Tibial nerve (tissue), 4 donors: ENCODE measurements at regions not wholly inside any gene's neighbourhood (a gene's known extent, or its start where the extent isn't known, plus 50 kb on each side); places are given as distances from the start of the nearest gene placed in this dataset.

Source experiments
- DNase-seq, 2 donors: peaks; one replicate each; pipeline ENCODE4 v3.0.0-alpha.2; 2019; ENCODE audit warnings: low spot score in 2 of 2
- H3K27ac ChIP-seq, 4 donors: fragments of 200-600 bp; sonication (generic) in 3 of 4; one replicate each; pipeline ENCODE4 v1.5.1; 2017 to 2019; ENCODE audit warnings: mild to moderate bottlenecking in 1 of 4
- H3K27me3 ChIP-seq, 2 donors: fragments of 200-600 bp; sonication (generic) in 1 of 2; one replicate each; pipeline versions ENCODE4 v1.5.1 to v1.6.0; 2017 to 2019
- H3K36me3 ChIP-seq, 3 donors: fragments of 200-600 bp; sonication (generic); one replicate each; pipeline ENCODE4 v1.5.1; 2018 to 2019
- H3K4me1 ChIP-seq, 4 donors: fragments of 200-600 bp; sonication (generic) in 3 of 4; one replicate each; pipeline ENCODE4 v1.5.1; 2017 to 2019
- H3K4me3 ChIP-seq, 4 donors: fragments of 200-600 bp; sonication (generic) in 3 of 4; one replicate each; pipeline ENCODE4 v1.5.1; 2017 to 2019; ENCODE audit warnings: mild to moderate bottlenecking in 1 of 4, moderate library complexity in 1 of 4
- H3K9me3 ChIP-seq, 4 donors: fragments of 200-600 bp; sonication (generic) in 3 of 4; one replicate each; pipeline ENCODE4 v1.5.1; 2017 to 2019
- EP300 ChIP-seq, 2 donors: sonication (generic); formaldehyde crosslinking; IDR thresholded peaks; one replicate each; pipeline ENCODE4 v1.6.1; 2017; ENCODE audit warnings: antibody characterized with exemption in 2 of 2, mild to moderate bottlenecking in 1 of 2
- POLR2A ChIP-seq, 2 donors: fragments of 450-650 bp; IDR thresholded peaks; one replicate each; pipeline ENCODE4 v1.6.1; 2017; ENCODE audit warnings: antibody characterized with exemption in 2 of 2, mild to moderate bottlenecking in 2 of 2, moderate library complexity in 2 of 2
- WGBS, 2 donors: methylation state at CpG; one replicate each; pipeline ENCODE4 v1.1.5; 2018; 5-methylcytosine and 5-hydroxymethylcytosine counted together
- TF ChIP-seq, protein P1 (sequence below), 5 experiments: fragments of 200-600 bp in 3 of 5; fragments of 450-650 bp in 2 of 5; sonication (generic) in 3 of 5; IDR thresholded peaks; one replicate each; pipeline ENCODE4 v1.5.1; 2016 to 2019; ENCODE audit warnings: antibody characterized with exemption in 5 of 5, mild to moderate bottlenecking in 3 of 5, moderate library complexity in 2 of 5

DNA sequence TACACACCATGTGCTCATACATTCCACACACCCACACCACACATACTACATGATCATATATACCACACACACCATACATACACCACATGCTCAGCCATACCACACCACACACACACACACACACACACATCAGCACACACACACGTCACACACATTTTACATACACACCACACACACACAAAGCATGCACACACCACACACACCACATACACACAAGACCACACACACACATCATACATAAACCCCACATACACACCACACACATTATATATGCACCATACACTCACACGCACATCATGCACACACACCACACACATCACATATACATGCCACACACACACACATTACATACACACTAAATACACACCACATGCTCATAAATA lies 124.5 kb upstream of the ERG start:
- Histone ChIP-seq H3K27me3 (no peaks in the 10 kb centered on the region), H3K4me1 (no peaks in the 10 kb centered on the region), H3K4me3 (no peak overlapping the region), H3K36me3 (no peaks in the 10 kb centered on the region), H3K27ac (no peak overlapping the region), H3K9me3 (no peaks in the 10 kb centered on the region)
- TF ChIP-seq, protein P1, sequence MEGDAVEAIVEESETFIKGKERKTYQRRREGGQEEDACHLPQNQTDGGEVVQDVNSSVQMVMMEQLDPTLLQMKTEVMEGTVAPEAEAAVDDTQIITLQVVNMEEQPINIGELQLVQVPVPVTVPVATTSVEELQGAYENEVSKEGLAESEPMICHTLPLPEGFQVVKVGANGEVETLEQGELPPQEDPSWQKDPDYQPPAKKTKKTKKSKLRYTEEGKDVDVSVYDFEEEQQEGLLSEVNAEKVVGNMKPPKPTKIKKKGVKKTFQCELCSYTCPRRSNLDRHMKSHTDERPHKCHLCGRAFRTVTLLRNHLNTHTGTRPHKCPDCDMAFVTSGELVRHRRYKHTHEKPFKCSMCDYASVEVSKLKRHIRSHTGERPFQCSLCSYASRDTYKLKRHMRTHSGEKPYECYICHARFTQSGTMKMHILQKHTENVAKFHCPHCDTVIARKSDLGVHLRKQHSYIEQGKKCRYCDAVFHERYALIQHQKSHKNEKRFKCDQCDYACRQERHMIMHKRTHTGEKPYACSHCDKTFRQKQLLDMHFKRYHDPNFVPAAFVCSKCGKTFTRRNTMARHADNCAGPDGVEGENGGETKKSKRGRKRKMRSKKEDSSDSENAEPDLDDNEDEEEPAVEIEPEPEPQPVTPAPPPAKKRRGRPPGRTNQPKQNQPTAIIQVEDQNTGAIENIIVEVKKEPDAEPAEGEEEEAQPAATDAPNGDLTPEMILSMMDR (IDR thresholded peaks at IDR 0.05): no peak
- no peak for TF ChIP-seq EP300 (IDR thresholded peaks at IDR 0.05)
- TF ChIP-seq POLR2A (IDR thresholded peaks at IDR 0.05): no peak
- DNase-seq: no peak
- WGBS, 2 donors: 44 to 46% methylated on average over 2 of the region's 2 CpGs

DNA sequence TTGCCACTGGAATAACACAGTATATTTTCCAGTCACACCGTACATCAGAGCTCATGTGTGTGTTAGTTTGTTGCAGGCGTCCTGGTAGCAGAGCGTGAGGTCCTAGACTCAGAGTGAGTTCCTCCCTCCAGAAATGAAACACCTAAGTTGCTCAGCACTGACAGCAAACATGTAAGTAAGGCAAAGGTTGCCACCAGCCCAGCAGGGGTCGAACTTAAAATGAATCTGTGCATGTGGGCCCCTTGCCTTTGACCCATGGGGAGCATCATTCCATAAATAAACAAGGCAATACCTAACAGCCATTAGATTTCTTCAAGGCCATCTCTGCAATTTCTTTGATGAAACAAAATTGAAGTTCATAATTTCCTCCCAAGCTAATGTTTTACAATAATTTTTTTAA lies 125.3 kb upstream of the ERG start:
- WGBS, 2 donors: 76% methylated on average over 4 of the region's 4 CpGs
- TF ChIP-seq POLR2A (IDR thresholded peaks at IDR 0.05) (no peak), EP300 (IDR thresholded peaks at IDR 0.05) (no peak)
- TF ChIP-seq, protein P1 (IDR thresholded peaks at IDR 0.05): no peak
- no peaks in the 10 kb centered on the region for H3K9me3 ChIP-seq
- no peak overlapping the region for H3K27ac ChIP-seq
- H3K4me3 ChIP-seq: no peak overlapping the region
- no peaks in the 10 kb centered on the region for H3K27me3 ChIP-seq
- no peak for DNase-seq
- H3K36me3 ChIP-seq: no peaks in the 10 kb centered on the region
- no peaks in the 10 kb centered on the region for H3K4me1 ChIP-seq

DNA sequence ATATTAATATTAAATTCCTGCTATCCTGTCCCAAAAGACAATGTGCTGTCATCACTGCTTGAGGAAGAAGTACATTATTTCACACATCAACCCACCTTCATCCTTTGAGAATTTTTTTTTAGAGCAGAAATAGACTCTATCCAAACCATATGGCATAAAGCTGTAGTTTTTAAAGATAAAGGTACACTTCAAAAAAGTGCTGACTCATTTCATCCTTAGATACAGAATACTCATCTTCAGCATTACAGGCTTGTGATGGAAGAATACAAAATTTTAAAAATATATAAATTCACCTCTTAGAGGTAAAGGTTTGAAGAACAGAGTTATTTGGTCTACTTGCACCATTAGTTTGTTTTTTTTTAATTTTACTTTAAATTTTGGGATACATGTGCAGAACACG lies 126.7 kb upstream of the ERG start:
- TF ChIP-seq, protein P1 (IDR thresholded peaks at IDR 0.05): no peak
- TF ChIP-seq EP300 (IDR thresholded peaks at IDR 0.05) (no peak), POLR2A (IDR thresholded peaks at IDR 0.05) (no peak)
- H3K36me3 ChIP-seq: no peaks in the 10 kb centered on the region
- WGBS, 2 donors: 100% methylated on average over 1 of the region's 1 CpG

DNA sequence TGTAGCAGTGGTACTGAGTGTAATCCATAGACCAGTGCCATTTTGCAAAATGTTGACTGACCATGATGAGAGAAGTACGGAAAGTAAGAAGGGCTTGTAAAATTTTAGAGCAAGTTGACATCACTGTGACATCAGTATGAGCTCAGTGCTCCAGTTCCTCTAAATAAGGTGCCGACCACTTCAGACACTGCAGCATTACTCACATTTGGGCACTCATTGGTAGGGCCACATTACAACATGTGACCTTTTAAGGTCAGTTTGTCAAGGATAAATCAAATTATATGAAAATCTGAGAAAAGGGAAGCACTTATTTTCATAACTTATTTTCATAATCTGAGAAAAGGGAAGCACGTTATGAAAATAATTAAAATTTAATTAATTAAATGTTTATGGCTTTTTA lies 128.0 kb upstream of the ERG start:
- TF ChIP-seq EP300 (IDR thresholded peaks at IDR 0.05) (no peak), POLR2A (IDR thresholded peaks at IDR 0.05) (no peak)
- TF ChIP-seq, protein P1 (IDR thresholded peaks at IDR 0.05): no peak
- Histone ChIP-seq H3K27me3 (no peaks in the 10 kb centered on the region), H3K4me3 (no peak overlapping the region), H3K4me1 (no peaks in the 10 kb centered on the region), H3K27ac (no peak overlapping the region), H3K9me3 (peaks cover 0 to 9% (median 0%) of the 10 kb centered on the region in 4 donors), H3K36me3 (no peaks in the 10 kb centered on the region)
- WGBS, 2 donors: 89 to 94% methylated on average over 3 of the region's 3 CpGs
- no peak for DNase-seq

More for the DNA sequence above, 126.7 kb upstream of the ERG start:
- DNase-seq: no peak
- H3K9me3 ChIP-seq: peaks cover 0 to 4% (median 0%) of the 10 kb centered on the region in 4 donors
- H3K4me1 ChIP-seq: no peaks in the 10 kb centered on the region
- H3K4me3 ChIP-seq: no peak overlapping the region
- H3K27ac ChIP-seq: no peak overlapping the region
- H3K27me3 ChIP-seq: no peaks in the 10 kb centered on the region

DNA sequence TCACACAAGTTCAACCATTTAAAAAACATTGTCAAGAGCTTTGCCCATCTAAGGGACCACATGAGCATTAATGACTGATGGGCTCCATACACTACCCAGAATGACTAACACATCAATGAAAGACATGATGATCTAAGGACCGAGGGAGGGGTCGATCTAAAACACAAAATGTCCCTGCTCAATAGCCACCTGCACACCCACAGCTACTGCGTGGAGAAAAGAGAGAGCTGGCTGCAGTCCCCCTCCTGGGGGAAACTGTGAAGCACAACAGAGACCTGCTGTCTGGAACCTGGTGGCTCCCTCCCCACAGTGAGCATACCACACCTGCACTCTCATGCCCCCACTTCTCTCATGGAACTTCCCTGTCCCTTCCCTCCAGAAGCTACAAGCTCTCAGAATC lies 130.1 kb upstream of the ERG start:
- DNase-seq: no peak
- no peak overlapping the region for H3K27ac ChIP-seq
- H3K36me3 ChIP-seq: no peaks in the 10 kb centered on the region
- H3K9me3 ChIP-seq: peaks cover 0 to 9% (median 0%) of the 10 kb centered on the region in 4 donors
- no peaks in the 10 kb centered on the region for H3K27me3 ChIP-seq
- 47 to 59% methylated on average over 3 of the region's 3 CpGs for WGBS, 2 donors
- H3K4me1 ChIP-seq: no peaks in the 10 kb centered on the region
- TF ChIP-seq POLR2A (IDR thresholded peaks at IDR 0.05) (no peak), EP300 (IDR thresholded peaks at IDR 0.05) (no peak)
- TF ChIP-seq, protein P1 (IDR thresholded peaks at IDR 0.05): no peak
- no peak overlapping the region for H3K4me3 ChIP-seq
